ENCODE measurements at regions not wholly inside any gene's neighbourhood (a gene's known extent, or its start where the extent isn't known, plus 50 kb on each side); places are given as distances from the start of the nearest gene placed in this dataset.

DNA sequence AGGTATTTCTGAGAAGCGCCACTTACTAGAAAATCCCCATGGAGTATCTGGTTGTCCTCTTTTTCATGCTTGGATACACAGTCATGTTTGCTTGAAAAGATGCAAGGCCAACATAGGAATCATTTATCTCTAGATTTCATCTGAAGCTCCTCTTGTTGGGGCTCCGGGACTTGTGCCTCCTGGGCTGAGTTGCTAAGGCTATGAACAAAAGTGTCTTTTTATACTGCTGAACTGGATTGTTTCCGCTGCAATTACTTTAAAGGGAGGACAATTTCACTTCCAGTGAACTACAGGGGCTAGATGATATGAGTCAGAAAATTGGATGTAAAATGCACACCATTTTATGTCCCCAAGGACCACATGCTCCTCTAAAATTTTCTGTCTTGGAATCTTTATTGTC, 114.1 kb downstream of the TNFSF13B start:
- H3K27ac ChIP-seq (ENCODE audit: poor library complexity, severe bottlenecking): no peak overlapping the region
- no peak overlapping the region for H3K4me3 ChIP-seq (ENCODE audit: severe bottlenecking)
- H3K4me1 ChIP-seq (ENCODE audit: insufficient read depth, poor library complexity, severe bottlenecking): no peaks in the 10 kb centered on the region
- DNase-seq (ENCODE audit: low spot score) (no peak), ATAC-seq (ENCODE audit: low read depth) (no peak)
- TF ChIP-seq, protein P1, sequence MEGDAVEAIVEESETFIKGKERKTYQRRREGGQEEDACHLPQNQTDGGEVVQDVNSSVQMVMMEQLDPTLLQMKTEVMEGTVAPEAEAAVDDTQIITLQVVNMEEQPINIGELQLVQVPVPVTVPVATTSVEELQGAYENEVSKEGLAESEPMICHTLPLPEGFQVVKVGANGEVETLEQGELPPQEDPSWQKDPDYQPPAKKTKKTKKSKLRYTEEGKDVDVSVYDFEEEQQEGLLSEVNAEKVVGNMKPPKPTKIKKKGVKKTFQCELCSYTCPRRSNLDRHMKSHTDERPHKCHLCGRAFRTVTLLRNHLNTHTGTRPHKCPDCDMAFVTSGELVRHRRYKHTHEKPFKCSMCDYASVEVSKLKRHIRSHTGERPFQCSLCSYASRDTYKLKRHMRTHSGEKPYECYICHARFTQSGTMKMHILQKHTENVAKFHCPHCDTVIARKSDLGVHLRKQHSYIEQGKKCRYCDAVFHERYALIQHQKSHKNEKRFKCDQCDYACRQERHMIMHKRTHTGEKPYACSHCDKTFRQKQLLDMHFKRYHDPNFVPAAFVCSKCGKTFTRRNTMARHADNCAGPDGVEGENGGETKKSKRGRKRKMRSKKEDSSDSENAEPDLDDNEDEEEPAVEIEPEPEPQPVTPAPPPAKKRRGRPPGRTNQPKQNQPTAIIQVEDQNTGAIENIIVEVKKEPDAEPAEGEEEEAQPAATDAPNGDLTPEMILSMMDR (IDR thresholded peaks at IDR 0.05; ENCODE audit: poor library complexity, severe bottlenecking): no peak
- H3K9me3 ChIP-seq (ENCODE audit: severe bottlenecking): no peaks in the 10 kb centered on the region
- H3K27me3 ChIP-seq (ENCODE audit: insufficient read depth, poor library complexity, severe bottlenecking): no peaks in the 10 kb centered on the region
- no peaks in the 10 kb centered on the region for H3K36me3 ChIP-seq (ENCODE audit: low read depth)

DNA sequence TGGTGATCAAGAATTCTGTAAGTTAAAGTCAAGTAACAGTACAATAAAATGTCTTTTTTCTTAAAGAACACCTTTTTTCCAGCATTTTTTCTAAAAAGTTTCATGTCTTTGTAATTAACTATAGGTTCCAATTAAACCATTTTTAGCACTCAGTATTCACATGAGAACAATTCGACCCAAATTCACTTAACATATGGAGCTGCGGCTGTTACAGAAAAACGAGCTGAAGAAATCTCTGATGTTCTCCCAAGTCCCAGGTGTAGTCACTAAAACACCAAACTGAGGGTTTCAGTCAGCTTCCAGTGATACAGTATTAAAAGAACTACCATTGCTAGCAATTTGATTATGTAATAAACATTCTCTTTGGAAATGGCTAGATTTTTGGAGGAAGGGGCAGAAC, 117.6 kb downstream of the TNFSF13B start:
- Histone ChIP-seq H3K4me1 (ENCODE audit: insufficient read depth, poor library complexity, severe bottlenecking) (no peaks in the 10 kb centered on the region), H3K4me3 (ENCODE audit: severe bottlenecking) (no peak overlapping the region), H3K36me3 (ENCODE audit: low read depth) (no peaks in the 10 kb centered on the region), H3K27ac (ENCODE audit: poor library complexity, severe bottlenecking) (no peak overlapping the region), H3K9me3 (ENCODE audit: severe bottlenecking) (no peaks in the 10 kb centered on the region), H3K27me3 (ENCODE audit: insufficient read depth, poor library complexity, severe bottlenecking) (no peaks in the 10 kb centered on the region)
- DNase-seq (ENCODE audit: low spot score) (no peak), ATAC-seq (ENCODE audit: low read depth) (no peak)
- TF ChIP-seq, protein P1 (IDR thresholded peaks at IDR 0.05; ENCODE audit: poor library complexity, severe bottlenecking): no peak

DNA sequence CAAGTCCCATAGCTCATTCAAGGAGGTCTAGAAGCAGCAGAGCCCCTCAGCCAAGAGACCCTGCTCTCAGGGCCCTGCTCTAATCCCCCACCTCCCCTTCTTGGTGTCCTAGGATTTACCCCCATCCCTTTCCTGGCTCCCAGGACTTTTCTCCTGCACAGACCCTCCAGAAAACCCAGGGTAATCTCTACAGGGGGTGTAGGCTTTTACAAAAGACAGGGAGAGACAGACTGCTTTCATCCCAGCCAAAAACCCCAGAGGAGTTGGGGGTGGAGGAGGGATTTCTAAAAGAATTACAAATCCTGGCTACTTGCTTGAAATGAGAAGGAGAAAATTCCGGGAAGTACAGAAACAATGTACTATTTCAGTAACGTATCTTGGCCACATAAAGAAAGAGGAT, 133.3 kb downstream of the TNFSF13B start:
- ATAC-seq (ENCODE audit: low read depth) (no peak), DNase-seq (ENCODE audit: low spot score) (no peak)
- Histone ChIP-seq H3K27me3 (ENCODE audit: insufficient read depth, poor library complexity, severe bottlenecking) (peaks cover 25% of the 10 kb centered on the region), H3K36me3 (ENCODE audit: low read depth) (no peaks in the 10 kb centered on the region), H3K4me3 (ENCODE audit: severe bottlenecking) (no peak overlapping the region), H3K9me3 (ENCODE audit: severe bottlenecking) (no peaks in the 10 kb centered on the region), H3K4me1 (ENCODE audit: insufficient read depth, poor library complexity, severe bottlenecking) (no peaks in the 10 kb centered on the region), H3K27ac (ENCODE audit: poor library complexity, severe bottlenecking) (no peak overlapping the region)
- TF ChIP-seq, protein P1 (IDR thresholded peaks at IDR 0.05; ENCODE audit: poor library complexity, severe bottlenecking): no peak

DNA sequence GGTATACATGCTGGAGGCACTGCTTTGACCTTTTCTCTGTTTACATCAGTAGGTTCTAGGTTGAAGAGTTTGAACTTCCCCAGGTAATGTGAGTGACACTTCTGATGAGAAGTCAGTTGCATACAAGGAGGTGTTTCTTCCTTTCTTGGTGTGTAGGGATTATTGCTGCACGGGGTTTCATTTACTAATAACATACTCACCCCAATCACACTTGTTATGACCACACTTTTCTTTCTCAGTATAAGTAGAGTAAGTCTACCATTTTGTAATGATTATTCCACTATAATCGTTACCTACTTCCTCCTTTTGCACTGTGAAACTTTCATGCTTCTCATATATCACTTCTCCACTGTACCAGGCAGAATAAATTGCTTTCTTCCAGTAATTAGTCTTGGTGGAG, 138.0 kb downstream of the TNFSF13B start:
- H3K27ac ChIP-seq (ENCODE audit: poor library complexity, severe bottlenecking): no peak overlapping the region

DNA sequence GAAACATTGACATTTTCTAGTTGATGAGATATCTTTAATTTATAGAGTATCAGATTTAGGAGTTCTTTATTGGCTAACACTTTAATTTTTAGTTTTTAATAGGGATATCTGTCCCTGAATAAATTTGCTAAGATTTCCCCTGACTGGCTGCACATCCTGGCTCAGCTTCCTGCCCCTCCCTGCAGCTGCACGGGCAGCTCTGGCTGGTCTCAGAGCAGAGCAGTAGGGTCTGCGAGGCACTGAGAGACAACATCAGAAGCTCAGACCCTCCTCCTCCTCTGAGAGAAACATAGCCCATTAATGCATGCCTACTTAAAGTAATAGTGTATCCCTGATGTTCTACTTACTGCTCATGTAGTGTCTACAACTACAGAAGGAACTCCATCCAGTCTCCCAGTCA, 139.2 kb downstream of the TNFSF13B start:
- TF ChIP-seq, protein P1 (IDR thresholded peaks at IDR 0.05; ENCODE audit: poor library complexity, severe bottlenecking): no peak
- Histone ChIP-seq H3K36me3 (ENCODE audit: low read depth) (no peaks in the 10 kb centered on the region), H3K9me3 (ENCODE audit: severe bottlenecking) (no peaks in the 10 kb centered on the region), H3K4me3 (ENCODE audit: severe bottlenecking) (no peak overlapping the region), H3K27me3 (ENCODE audit: insufficient read depth, poor library complexity, severe bottlenecking) (peaks cover 10% of the 10 kb centered on the region), H3K4me1 (ENCODE audit: insufficient read depth, poor library complexity, severe bottlenecking) (no peaks in the 10 kb centered on the region), H3K27ac (ENCODE audit: poor library complexity, severe bottlenecking) (no peak overlapping the region)
- no peak for ATAC-seq (ENCODE audit: low read depth)
- DNase-seq (ENCODE audit: low spot score): no peak

More for the DNA sequence above, 138.0 kb downstream of the TNFSF13B start:
- TF ChIP-seq, protein P1 (IDR thresholded peaks at IDR 0.05; ENCODE audit: poor library complexity, severe bottlenecking): no peak
- no peak for DNase-seq (ENCODE audit: low spot score)
- peaks cover 10% of the 10 kb centered on the region for H3K27me3 ChIP-seq (ENCODE audit: insufficient read depth, poor library complexity, severe bottlenecking)
- no peaks in the 10 kb centered on the region for H3K36me3 ChIP-seq (ENCODE audit: low read depth)
- H3K4me3 ChIP-seq (ENCODE audit: severe bottlenecking): no peak overlapping the region
- ATAC-seq (ENCODE audit: low read depth): no peak
- no peaks in the 10 kb centered on the region for H3K9me3 ChIP-seq (ENCODE audit: severe bottlenecking)
- H3K4me1 ChIP-seq (ENCODE audit: insufficient read depth, poor library complexity, severe bottlenecking): no peaks in the 10 kb centered on the region
